ENCODE measurements at regions not wholly inside any gene's neighbourhood (a gene's known extent, or its start where the extent isn't known, plus 50 kb on each side); places are given as distances from the start of the nearest gene placed in this dataset.

GRCh38 chr11:122189229-122189628 is 73.2 kb upstream of the BLID start:
- no peak for ATAC-seq
- ChIA-PET POLR2A (no interaction called here), CTCF (no interaction called here)
- Mint-ChIP-seq H3K27me3 (ENCODE audit: low read depth) (no peaks in the 10 kb centered on the region), H3K9me3 (no peaks in the 10 kb centered on the region), H3K36me3 (no peaks in the 10 kb centered on the region), H3K4me1 (no peaks in the 10 kb centered on the region), H3K4me3 (no peak overlapping the region), H3K27ac (no peak overlapping the region)
- no peak for DNase-seq (ENCODE audit: low spot score)
- TF ChIP-seq CREM (CRISPR knock-in tag; IDR thresholded peaks at IDR 0.05) (no peak), CREB1 (CRISPR knock-in tag; IDR thresholded peaks at IDR 0.05) (no peak), GABPB1 (CRISPR knock-in tag; IDR thresholded peaks at IDR 0.05) (no peak)
- TF ChIP-seq, protein P1, sequence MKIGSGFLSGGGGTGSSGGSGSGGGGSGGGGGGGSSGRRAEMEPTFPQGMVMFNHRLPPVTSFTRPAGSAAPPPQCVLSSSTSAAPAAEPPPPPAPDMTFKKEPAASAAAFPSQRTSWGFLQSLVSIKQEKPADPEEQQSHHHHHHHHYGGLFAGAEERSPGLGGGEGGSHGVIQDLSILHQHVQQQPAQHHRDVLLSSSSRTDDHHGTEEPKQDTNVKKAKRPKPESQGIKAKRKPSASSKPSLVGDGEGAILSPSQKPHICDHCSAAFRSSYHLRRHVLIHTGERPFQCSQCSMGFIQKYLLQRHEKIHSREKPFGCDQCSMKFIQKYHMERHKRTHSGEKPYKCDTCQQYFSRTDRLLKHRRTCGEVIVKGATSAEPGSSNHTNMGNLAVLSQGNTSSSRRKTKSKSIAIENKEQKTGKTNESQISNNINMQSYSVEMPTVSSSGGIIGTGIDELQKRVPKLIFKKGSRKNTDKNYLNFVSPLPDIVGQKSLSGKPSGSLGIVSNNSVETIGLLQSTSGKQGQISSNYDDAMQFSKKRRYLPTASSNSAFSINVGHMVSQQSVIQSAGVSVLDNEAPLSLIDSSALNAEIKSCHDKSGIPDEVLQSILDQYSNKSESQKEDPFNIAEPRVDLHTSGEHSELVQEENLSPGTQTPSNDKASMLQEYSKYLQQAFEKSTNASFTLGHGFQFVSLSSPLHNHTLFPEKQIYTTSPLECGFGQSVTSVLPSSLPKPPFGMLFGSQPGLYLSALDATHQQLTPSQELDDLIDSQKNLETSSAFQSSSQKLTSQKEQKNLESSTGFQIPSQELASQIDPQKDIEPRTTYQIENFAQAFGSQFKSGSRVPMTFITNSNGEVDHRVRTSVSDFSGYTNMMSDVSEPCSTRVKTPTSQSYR (CRISPR knock-in tag; IDR thresholded peaks at IDR 0.05), result no peak

- H3K9me3 Mint-ChIP-seq, result no peaks in the 10 kb centered on the region
- H3K4me1 Mint-ChIP-seq, result no peaks in the 10 kb centered on the region
- no peaks in the 10 kb centered on the region for H3K27me3 Mint-ChIP-seq (ENCODE audit: low read depth)
- ChIA-PET CTCF (no interaction called here), POLR2A (interaction anchor here (0.6 kb wide), 1 partner anchor 733 kb away, joined by 3 read pairs; no protein-coding TSS in a partner anchor)
- no peak overlapping the region for H3K27ac Mint-ChIP-seq
- no peak overlapping the region for H3K4me3 Mint-ChIP-seq
- ATAC-seq, result no peak
- no peak for DNase-seq (ENCODE audit: low spot score)
- no peaks in the 10 kb centered on the region for H3K36me3 Mint-ChIP-seq
- TF ChIP-seq IRF1 (CRISPR knock-in tag; IDR thresholded peaks at IDR 0.05) (no peak), HMGA2 (CRISPR knock-in tag; IDR thresholded peaks at IDR 0.05) (no peak), ETV6 (CRISPR knock-in tag; IDR thresholded peaks at IDR 0.05) (no peak), IRF2 (CRISPR knock-in tag; IDR thresholded peaks at IDR 0.05; ENCODE audit: borderline replicate concordance, low read depth) (no peak), ZNF138 (CRISPR knock-in tag; conservative IDR thresholded peaks at IDR 0.05) (no peak), ZMAT4 (CRISPR knock-in tag; IDR thresholded peaks at IDR 0.05) (no peak), HMGXB4 (CRISPR knock-in tag; IDR thresholded peaks at IDR 0.05) (no peak), ATF6 (CRISPR knock-in tag; IDR thresholded peaks at IDR 0.05) (no peak), CREB1 (CRISPR knock-in tag; IDR thresholded peaks at IDR 0.05) (no peak), AR (CRISPR knock-in tag; IDR thresholded peaks at IDR 0.05) (no peak), ZNF423 (CRISPR knock-in tag; IDR thresholded peaks at IDR 0.05) (no peak)
- TF ChIP-seq, protein P2, sequence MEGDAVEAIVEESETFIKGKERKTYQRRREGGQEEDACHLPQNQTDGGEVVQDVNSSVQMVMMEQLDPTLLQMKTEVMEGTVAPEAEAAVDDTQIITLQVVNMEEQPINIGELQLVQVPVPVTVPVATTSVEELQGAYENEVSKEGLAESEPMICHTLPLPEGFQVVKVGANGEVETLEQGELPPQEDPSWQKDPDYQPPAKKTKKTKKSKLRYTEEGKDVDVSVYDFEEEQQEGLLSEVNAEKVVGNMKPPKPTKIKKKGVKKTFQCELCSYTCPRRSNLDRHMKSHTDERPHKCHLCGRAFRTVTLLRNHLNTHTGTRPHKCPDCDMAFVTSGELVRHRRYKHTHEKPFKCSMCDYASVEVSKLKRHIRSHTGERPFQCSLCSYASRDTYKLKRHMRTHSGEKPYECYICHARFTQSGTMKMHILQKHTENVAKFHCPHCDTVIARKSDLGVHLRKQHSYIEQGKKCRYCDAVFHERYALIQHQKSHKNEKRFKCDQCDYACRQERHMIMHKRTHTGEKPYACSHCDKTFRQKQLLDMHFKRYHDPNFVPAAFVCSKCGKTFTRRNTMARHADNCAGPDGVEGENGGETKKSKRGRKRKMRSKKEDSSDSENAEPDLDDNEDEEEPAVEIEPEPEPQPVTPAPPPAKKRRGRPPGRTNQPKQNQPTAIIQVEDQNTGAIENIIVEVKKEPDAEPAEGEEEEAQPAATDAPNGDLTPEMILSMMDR (IDR thresholded peaks at IDR 0.05), result no peak
- TF ChIP-seq, protein P3, sequence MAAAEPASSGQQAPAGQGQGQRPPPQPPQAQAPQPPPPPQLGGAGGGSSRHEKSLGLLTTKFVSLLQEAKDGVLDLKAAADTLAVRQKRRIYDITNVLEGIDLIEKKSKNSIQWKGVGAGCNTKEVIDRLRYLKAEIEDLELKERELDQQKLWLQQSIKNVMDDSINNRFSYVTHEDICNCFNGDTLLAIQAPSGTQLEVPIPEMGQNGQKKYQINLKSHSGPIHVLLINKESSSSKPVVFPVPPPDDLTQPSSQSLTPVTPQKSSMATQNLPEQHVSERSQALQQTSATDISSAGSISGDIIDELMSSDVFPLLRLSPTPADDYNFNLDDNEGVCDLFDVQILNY (CRISPR knock-in tag; IDR thresholded peaks at IDR 0.05), result no peak
- TF ChIP-seq, protein P4, sequence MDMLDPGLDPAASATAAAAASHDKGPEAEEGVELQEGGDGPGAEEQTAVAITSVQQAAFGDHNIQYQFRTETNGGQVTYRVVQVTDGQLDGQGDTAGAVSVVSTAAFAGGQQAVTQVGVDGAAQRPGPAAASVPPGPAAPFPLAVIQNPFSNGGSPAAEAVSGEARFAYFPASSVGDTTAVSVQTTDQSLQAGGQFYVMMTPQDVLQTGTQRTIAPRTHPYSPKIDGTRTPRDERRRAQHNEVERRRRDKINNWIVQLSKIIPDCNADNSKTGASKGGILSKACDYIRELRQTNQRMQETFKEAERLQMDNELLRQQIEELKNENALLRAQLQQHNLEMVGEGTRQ (CRISPR knock-in tag; IDR thresholded peaks at IDR 0.05), result no peak
These were observed 71.6 kb upstream of the BLID start for GRCh38 chr11:122187373-122188165.

All from WTC11 (cell line).